ENCODE measurements at regions not wholly inside any gene's neighbourhood (a gene's known extent, or its start where the extent isn't known, plus 50 kb on each side); places are given as distances from the start of the nearest gene placed in this dataset.
A peak's percentile ranks its signal among the peaks of the same experiment; 100 is the strongest.

DNA sequence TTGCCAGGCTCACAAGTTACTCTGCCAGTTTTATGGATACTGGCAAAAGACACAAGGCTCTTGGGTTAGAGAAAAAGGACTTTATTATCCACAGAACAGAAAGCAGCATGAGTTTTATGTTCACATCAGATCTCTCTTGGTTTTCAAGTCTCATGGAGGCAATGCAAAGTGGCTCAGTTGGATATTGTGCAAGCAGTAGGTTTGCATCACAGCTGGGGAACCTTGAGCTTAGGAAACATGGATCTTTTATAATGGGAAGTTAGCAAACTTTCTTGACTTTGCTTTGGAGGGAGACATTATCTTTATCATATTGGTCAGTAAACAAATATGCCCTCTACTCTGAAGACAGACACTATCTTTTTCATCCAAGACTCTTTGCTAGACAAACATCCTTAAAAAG lies 109.2 kb upstream of the GRPR start:
- Mint-ChIP-seq H3K9me3 (ENCODE audit: low read depth) (no peaks in the 10 kb centered on the region), H3K36me3 (no peaks in the 10 kb centered on the region), H3K4me3 (no peak overlapping the region), H3K4me1 (no peaks in the 10 kb centered on the region), H3K27ac (no peak overlapping the region), H3K27me3 (peaks cover 2% of the 10 kb centered on the region)
- DNase-seq, result no peak
- ATAC-seq, result no peak
- CTCF ChIA-PET, result no interaction called here

DNA sequence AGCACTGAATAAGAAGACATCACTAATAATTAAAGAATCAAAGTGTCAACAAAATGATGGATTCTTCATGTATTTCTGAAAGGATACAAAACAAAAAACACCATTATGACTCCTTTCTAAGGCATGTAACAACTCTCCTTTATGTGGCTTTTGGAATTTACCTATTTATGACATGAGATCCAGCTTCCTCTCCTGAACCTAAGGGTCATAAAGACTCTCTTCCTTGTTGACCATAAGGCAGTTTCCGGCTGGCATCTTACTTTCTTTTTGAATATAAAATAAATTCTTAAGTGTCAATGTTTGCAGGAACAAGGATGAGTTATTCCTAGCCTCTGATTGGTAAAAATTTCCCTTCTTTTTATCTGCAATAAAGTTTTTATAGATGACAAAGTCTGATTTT lies 111.1 kb upstream of the GRPR start:
- H3K4me3 Mint-ChIP-seq, result no peak overlapping the region
- no peaks in the 10 kb centered on the region for H3K9me3 Mint-ChIP-seq (ENCODE audit: low read depth)
- CTCF ChIA-PET, result no interaction called here
- H3K27me3 Mint-ChIP-seq, result no peaks in the 10 kb centered on the region
- H3K27ac Mint-ChIP-seq, result no peak overlapping the region
- DNase-seq, result no peak
- no peaks in the 10 kb centered on the region for H3K36me3 Mint-ChIP-seq
- ATAC-seq, result no peak
- H3K4me1 Mint-ChIP-seq, result no peaks in the 10 kb centered on the region

DNA sequence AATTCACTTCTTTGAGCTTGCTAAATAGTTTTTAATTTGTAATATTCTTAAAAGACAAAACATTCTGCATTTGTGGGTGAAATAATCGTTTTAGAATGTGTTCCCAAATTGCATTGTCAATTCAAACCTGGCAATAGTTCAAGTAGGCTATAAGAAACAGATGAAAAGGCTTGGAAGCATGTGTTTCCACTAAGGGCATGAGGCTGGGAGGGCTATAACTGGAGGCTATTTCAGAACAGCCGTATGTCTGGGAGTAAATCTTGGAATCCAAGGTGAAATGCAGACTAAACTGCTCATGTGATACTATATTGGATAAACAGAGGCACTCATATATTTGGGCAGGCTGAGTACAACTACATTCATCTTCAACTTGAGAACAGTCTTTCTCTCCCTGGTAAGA lies 117.4 kb upstream of the GRPR start:
- Mint-ChIP-seq H3K4me1 (no peaks in the 10 kb centered on the region), H3K27me3 (peaks cover 3% of the 10 kb centered on the region), H3K9me3 (ENCODE audit: low read depth) (no peaks in the 10 kb centered on the region), H3K27ac (no peak overlapping the region), H3K36me3 (no peaks in the 10 kb centered on the region), H3K4me3 (no peak overlapping the region)
- ATAC-seq (no peak), DNase-seq (no peak)
- CTCF ChIA-PET, result no interaction called here

DNA sequence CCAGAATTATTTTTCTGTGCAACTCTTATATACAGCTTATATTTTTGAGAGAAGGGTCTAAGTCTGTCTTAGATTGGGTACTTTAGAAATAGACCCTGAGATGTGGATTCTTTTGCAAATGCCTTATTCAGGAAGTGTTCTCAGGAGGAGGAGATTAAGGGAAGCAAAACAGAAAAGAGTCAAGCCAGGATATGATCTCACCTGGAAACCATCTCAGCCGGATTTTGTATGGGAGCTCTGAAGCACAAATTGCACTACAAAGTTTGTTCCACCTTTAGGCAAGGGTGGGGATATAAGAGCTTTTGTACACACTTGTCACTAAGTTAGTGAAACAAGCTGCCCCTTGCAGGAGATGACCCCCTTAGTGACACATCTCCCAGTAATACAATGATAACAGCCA lies 121.2 kb upstream of the GRPR start:
- Mint-ChIP-seq H3K4me3 (no peak overlapping the region), H3K4me1 (no peaks in the 10 kb centered on the region), H3K36me3 (no peaks in the 10 kb centered on the region), H3K27ac (no peak overlapping the region), H3K9me3 (ENCODE audit: low read depth) (no peaks in the 10 kb centered on the region), H3K27me3 (peaks cover 3% of the 10 kb centered on the region)
- CTCF ChIA-PET, result no interaction called here
- no peak for DNase-seq
- ATAC-seq, result no peak

DNA sequence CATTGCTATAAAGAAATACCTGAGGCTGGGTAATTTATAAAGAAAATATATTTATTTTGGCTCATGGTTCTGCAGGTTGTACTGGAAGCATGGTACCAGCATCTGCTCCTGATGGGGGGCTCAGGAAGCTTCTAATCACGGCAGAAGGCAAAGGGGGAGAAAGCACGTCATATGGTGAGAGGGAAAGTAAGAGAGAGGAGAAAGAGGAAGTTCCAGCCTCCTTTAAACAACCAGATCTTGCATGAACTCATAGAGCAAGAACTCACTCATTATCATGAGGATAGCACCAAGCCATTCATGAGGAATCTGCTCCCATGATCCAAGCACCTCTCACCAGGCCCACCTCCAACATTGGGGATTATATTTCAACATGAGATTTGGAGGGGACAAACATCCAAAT lies 125.0 kb upstream of the GRPR start:
- no peaks in the 10 kb centered on the region for H3K4me1 Mint-ChIP-seq
- no peak for DNase-seq
- H3K9me3 Mint-ChIP-seq (ENCODE audit: low read depth), result no peaks in the 10 kb centered on the region
- no peaks in the 10 kb centered on the region for H3K27me3 Mint-ChIP-seq
- ATAC-seq, result no peak
- no peaks in the 10 kb centered on the region for H3K36me3 Mint-ChIP-seq
- no peak overlapping the region for H3K4me3 Mint-ChIP-seq
- CTCF ChIA-PET, result no interaction called here
- no peak overlapping the region for H3K27ac Mint-ChIP-seq

DNA sequence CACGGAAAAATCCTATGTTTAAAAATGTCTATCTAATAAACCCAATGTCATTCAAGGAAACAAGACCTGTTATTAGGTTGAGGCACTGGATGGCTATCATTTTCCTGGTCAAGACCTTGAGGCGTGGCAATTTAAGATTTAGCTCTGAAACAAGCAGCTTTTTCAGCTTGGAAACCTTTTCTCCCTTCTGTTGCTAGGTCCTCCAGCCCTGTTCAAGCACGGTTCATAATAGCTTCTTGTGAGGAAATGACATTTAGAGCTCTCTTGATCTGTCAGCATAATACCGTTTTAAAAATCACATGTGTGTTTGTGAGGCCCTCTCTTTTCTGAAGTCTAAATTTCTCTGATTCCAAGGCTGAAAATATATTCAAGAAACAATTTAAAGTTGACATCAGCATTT lies 133.6 kb upstream of the GRPR start:
- Mint-ChIP-seq H3K27ac (no peak overlapping the region), H3K4me1 (peaks cover 4% of the 10 kb centered on the region), H3K9me3 (ENCODE audit: low read depth) (peaks cover 2% of the 10 kb centered on the region), H3K36me3 (peaks cover 2% of the 10 kb centered on the region), H3K4me3 (no peak overlapping the region), H3K27me3 (peaks cover 6% of the 10 kb centered on the region)
- CTCF ChIA-PET, result no interaction called here
- DNase-seq (no peak), ATAC-seq (no peak)

DNA sequence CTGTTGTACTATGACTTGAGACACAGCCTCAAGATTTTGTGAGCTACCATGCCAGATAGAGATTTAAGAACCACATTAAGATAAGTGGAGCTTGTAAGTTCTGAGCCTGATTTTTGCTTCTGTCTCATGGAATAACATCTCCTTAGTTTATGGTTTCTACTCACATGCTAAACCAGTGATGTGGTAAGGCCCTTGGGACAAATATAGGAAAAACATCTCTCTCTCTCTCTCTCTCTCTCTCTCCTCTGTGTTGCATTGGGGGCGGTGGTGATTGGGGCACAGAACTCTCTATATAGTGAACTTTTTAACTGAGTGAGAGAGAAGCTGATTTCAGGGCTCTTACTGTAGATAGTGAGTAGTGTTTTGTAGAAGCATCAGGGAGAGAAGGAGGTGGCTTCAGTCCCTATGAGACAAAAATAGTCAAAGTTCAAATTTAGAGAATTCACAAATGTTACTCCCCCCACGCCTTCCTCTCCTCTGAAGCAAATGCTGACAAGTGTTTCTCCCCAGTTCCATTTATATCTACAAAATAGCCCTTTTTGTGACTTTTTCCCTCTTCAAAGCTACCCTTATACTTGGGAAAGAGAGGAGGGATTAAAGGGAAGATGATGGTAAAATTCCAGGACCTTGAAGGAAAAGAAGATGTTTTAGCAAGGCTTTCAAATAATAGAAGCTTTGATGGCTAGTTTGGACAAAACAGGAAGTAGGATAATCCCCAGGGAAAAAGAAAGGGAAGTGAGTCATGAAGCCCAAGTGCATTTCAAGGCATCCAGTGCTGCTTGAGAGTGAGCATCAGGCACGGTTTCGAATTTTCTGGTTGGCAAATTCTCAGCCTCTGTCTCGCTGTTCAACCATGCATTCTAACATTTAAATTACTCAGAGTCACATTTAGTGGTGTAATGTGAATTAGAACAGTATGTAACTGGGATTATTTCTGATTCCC lies 134.3 kb upstream of the AP1S2 start:
- H3K4me1 Mint-ChIP-seq, result peaks cover 4% of the 10 kb centered on the region
- peaks cover 6% of the 10 kb centered on the region for H3K27me3 Mint-ChIP-seq
- H3K36me3 Mint-ChIP-seq, result peaks cover 2% of the 10 kb centered on the region
- ATAC-seq (no peak), DNase-seq (no peak)
- CTCF ChIA-PET, result no interaction called here
- H3K4me3 Mint-ChIP-seq, result no peak overlapping the region
- peaks cover 2% of the 10 kb centered on the region for H3K9me3 Mint-ChIP-seq (ENCODE audit: low read depth)
- H3K27ac Mint-ChIP-seq, result no peak overlapping the region

DNA sequence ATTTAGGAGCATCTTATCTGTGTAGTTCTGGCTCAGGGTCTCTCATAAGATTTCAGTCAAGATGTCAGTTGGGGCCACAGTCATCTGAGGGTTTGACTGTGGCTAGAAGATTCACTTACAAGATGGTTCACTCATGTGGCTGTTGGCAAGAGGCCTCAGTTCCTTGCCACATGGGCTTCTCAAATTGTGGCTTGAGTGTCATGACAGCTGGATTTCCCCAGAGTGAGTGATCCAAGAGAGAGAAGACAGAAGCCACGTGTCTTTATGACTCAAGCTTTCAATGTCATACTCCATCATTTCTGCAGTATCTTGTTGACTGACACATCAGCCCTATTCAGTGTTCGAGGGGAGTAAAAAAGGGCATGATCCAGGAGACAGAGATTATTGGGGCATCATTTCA lies 131.3 kb upstream of the AP1S2 start:
- ATAC-seq (no peak), DNase-seq (no peak)
- peaks cover 2% of the 10 kb centered on the region for H3K36me3 Mint-ChIP-seq
- H3K4me1 Mint-ChIP-seq, result peaks cover 4% of the 10 kb centered on the region
- no peak overlapping the region for H3K27ac Mint-ChIP-seq
- CTCF ChIA-PET, result no interaction called here
- H3K9me3 Mint-ChIP-seq (ENCODE audit: low read depth), result peaks cover 2% of the 10 kb centered on the region
- H3K4me3 Mint-ChIP-seq, result no peak overlapping the region
- peaks cover 5% of the 10 kb centered on the region for H3K27me3 Mint-ChIP-seq

DNA sequence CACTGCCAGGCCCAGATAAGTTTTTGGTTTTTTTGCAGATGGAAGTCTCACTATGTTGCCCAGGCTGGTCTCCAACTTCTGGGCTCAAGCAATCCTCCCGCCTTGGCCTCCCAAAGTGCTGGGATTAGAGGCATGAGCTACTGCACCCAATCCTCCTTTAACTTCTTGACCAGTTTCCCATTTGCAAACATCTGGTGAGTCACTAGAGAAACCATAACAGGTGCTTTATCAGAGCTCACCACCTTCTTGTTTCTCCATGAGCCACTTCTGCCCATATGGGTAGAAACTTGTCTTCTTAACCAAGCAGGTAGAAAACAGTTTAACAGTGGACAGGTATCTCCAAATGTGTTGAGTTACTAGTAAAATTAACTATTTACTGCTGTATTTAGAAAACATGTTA lies 128.4 kb upstream of the AP1S2 start:
- H3K27ac Mint-ChIP-seq, result no peak overlapping the region
- peaks cover 4% of the 10 kb centered on the region for H3K4me1 Mint-ChIP-seq
- H3K36me3 Mint-ChIP-seq, result peaks cover 2% of the 10 kb centered on the region
- CTCF ChIA-PET, result no interaction called here
- no peak for DNase-seq
- peaks cover 2% of the 10 kb centered on the region for H3K9me3 Mint-ChIP-seq (ENCODE audit: low read depth)
- H3K27me3 Mint-ChIP-seq, result peaks cover 5% of the 10 kb centered on the region
- no peak overlapping the region for H3K4me3 Mint-ChIP-seq
- no peak for ATAC-seq

DNA sequence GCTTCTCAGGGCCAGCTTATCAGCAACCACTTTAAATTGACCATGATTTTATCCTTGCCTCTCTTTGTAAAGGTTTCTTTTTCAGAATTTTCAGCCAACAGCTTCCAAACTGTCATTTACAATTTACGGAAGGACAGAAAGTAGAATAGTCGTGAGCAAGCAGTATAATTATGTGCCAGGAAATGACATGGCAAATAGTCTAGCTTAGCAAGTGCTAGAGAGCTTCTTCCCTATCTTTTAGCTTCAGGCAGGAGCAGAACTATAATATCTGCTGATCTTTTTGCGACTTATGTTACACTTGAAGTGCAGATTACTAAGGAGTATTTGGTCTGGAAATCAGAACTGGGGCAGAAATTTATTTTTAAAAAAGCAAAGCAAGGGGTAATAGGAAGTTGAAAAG lies 123.0 kb upstream of the AP1S2 start:
- no peak overlapping the region for H3K27ac Mint-ChIP-seq
- ATAC-seq, result no peak
- CTCF ChIA-PET, result no interaction called here
- H3K4me3 Mint-ChIP-seq, result no peak overlapping the region
- no peaks in the 10 kb centered on the region for H3K36me3 Mint-ChIP-seq
- H3K4me1 Mint-ChIP-seq, result no peaks in the 10 kb centered on the region
- H3K27me3 Mint-ChIP-seq, result no peaks in the 10 kb centered on the region
- no peak for DNase-seq
- no peaks in the 10 kb centered on the region for H3K9me3 Mint-ChIP-seq (ENCODE audit: low read depth)

DNA sequence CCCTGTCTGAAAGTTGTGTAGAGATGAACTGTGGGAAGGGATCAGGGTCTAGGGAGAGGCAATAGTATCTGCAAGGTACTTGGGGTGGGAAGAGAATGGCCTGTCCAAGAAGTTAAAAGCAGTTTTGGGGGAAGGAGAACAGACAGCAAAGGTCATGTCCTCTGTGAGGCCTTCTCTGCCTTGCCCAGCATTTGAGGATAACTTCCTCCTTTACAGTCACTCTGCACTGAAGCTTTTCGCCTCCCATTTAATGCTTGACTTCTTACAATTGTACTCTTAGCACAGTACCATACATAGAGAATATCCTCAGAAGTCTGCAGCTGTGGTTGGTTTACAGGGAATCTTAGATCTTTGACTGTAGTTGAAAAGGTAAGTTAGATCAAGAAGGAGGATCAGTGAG lies 121.8 kb upstream of the AP1S2 start:
- no peaks in the 10 kb centered on the region for H3K9me3 Mint-ChIP-seq (ENCODE audit: low read depth)
- H3K36me3 Mint-ChIP-seq, result no peaks in the 10 kb centered on the region
- no peaks in the 10 kb centered on the region for H3K4me1 Mint-ChIP-seq
- CTCF ChIA-PET, result no interaction called here
- no peak overlapping the region for H3K4me3 Mint-ChIP-seq
- H3K27me3 Mint-ChIP-seq, result no peaks in the 10 kb centered on the region
- DNase-seq (no peak), ATAC-seq (no peak)
- H3K27ac Mint-ChIP-seq, result no peak overlapping the region

DNA sequence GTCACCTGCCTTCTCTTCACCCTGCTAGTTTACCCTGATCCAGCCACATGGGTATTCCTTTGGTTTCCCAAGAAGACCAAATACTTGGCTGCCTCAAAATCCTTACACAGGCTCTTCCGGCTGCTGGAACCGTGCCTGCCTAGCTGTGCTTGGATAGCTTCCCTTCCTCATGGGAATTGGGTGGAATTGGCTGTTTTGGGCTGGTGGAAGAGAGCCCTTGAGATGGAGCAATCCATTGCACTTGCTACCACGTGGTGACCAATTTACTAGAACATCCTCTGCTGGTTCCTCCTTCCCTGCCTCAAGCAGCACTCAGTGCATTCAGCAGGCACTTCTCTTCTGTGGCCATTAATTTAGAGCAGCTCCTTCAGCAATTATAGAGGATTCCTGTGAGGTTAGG lies 119.3 kb upstream of the AP1S2 start:
- no peak overlapping the region for H3K27ac Mint-ChIP-seq
- no peaks in the 10 kb centered on the region for H3K4me1 Mint-ChIP-seq
- DNase-seq, result no peak
- H3K36me3 Mint-ChIP-seq, result no peaks in the 10 kb centered on the region
- H3K9me3 Mint-ChIP-seq (ENCODE audit: low read depth), result no peaks in the 10 kb centered on the region
- H3K27me3 Mint-ChIP-seq, result no peaks in the 10 kb centered on the region
- ATAC-seq, result no peak
- no peak overlapping the region for H3K4me3 Mint-ChIP-seq
- CTCF ChIA-PET, result no interaction called here

DNA sequence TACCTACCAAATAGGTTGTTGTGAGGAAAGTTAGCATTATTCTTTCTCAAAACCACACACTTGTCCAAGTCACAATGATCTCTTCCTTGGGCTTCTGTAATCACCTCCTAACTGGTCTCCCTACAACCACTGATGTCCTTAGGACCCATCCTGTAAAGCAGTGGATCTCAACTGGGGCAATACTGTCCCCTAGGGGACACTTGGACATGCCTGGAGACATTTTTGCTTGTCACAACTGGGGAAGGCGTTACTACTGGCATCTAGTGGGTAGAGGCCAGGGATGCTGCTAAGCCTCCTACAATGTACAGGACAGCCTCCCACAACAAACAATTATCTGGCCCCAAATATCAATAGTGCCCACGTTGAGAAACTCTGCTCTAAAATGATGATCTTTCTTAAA lies 118.7 kb upstream of the AP1S2 start:
- DNase-seq (peak; percentile 41), ATAC-seq (peak; percentile 39)
- H3K4me1 Mint-ChIP-seq, result no peaks in the 10 kb centered on the region
- H3K36me3 Mint-ChIP-seq, result no peaks in the 10 kb centered on the region
- H3K4me3 Mint-ChIP-seq, result no peak overlapping the region
- no peaks in the 10 kb centered on the region for H3K27me3 Mint-ChIP-seq
- CTCF ChIA-PET, result no interaction called here
- H3K9me3 Mint-ChIP-seq (ENCODE audit: low read depth), result no peaks in the 10 kb centered on the region
- H3K27ac Mint-ChIP-seq, result no peak overlapping the region

DNA sequence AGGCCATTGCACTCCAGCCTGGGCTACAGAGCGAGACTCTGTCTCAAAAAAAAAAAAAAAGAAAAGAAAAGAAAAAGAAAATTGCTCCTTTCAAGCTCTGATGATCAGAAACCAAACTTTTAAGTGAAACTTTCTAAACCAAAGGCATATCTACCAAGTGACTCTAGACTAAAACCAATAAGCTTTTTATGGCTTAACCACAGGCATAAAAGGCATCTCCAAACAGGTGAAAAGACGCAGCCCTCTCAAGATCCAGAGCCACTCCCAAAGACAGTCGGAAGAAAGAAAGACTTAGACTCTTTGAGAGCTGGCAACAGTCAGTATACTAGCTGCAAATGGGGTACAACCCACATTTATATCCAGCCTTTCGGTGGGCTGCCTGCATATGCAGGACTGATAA lies 117.1 kb upstream of the AP1S2 start:
- DNase-seq, result no peak
- Mint-ChIP-seq H3K4me3 (no peak overlapping the region), H3K27me3 (no peaks in the 10 kb centered on the region), H3K27ac (no peak overlapping the region), H3K36me3 (no peaks in the 10 kb centered on the region), H3K9me3 (ENCODE audit: low read depth) (no peaks in the 10 kb centered on the region), H3K4me1 (no peaks in the 10 kb centered on the region)
- no peak for ATAC-seq
- CTCF ChIA-PET, result interaction anchor here (0.7 kb wide), 1 partner anchor 357 kb away, joined by 3 read pairs; no protein-coding TSS in a partner anchor

DNA sequence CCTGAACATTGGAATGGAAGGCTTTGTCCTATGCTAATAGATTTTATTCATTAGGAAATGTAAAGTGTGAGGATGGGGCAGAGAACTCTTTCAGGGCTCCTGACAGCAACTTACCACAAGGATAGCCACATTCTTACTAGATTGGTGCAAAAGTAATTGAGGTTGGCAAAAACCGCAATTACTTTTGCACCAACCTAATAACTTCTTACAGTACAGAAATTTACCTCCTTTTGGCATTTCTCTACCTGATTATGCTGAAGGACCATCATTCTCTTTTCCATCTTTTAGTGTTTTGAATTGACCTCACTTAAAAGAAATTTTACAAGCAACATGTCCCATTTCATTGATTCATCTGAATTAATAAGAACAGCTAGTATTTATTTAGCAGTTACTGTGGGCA lies 109.2 kb upstream of the AP1S2 start:
- ATAC-seq (no peak), DNase-seq (no peak)
- no peak overlapping the region for H3K27ac Mint-ChIP-seq
- CTCF ChIA-PET, result no interaction called here
- H3K27me3 Mint-ChIP-seq, result peaks cover 2% of the 10 kb centered on the region
- H3K4me1 Mint-ChIP-seq, result no peaks in the 10 kb centered on the region
- H3K36me3 Mint-ChIP-seq, result no peaks in the 10 kb centered on the region
- no peak overlapping the region for H3K4me3 Mint-ChIP-seq
- H3K9me3 Mint-ChIP-seq (ENCODE audit: low read depth), result no peaks in the 10 kb centered on the region
